CD4-positive, alpha-beta T cell (primary cell): ENCODE measurements at regions not wholly inside any gene's neighbourhood (a gene's known extent, or its start where the extent isn't known, plus 50 kb on each side); places are given as distances from the start of the nearest gene placed in this dataset.
A peak's percentile ranks its signal among the peaks of the same experiment; 100 is the strongest.

Experiments
- ATAC-seq: fragments of 200-7000 bp; cut with Tn5 transposase; one replicate; pipeline ENCODE4 v1.10.0; 2022; ENCODE audit warnings: mild to moderate bottlenecking; ENCODE audit not compliant: poor library complexity
- CTCF ChIA-PET: fragments of 350-600 bp; sonication (Branson Sonifier 250); formaldehyde crosslinking; loops from one replicate; lab custom pipeline; 2021; ENCODE audit warnings: antibody characterized with exemption, inconsistent platforms; lab: Charles Lee
- POLR2A ChIA-PET: fragments of 350-600 bp; sonication (Branson Sonifier 250); formaldehyde crosslinking; loops from one replicate; lab custom pipeline; 2021; ENCODE audit warnings: antibody characterized with exemption, inconsistent platforms; lab: Charles Lee
- DNase-seq, 14 experiments: peaks; one replicate each; pipeline ENCODE4 v3.0.0-alpha.2; 2013 to 2020; ENCODE audit warnings: mixed read lengths in 2 of 14
- H3K27ac ChIP-seq, 2 donors: one replicate each; pipeline versions ENCODE4 v1.5.1 to v1.7.0; 2013; ENCODE audit warnings: low read length in 2 of 2, low read depth in 1 of 2, mild to moderate bottlenecking in 1 of 2
- H3K27me3 ChIP-seq, 2 experiments: 1 replicate in 1 of 2; 2 replicates in 1 of 2; pipeline versions ENCODE4 v1.6.1 to v1.7.0; 2013; ENCODE audit warnings: low read length in 2 of 2, control low read depth in 1 of 2, mild to moderate bottlenecking in 1 of 2, moderate library complexity in 1 of 2; ENCODE audit not compliant: insufficient read depth in 2 of 2, control insufficient read depth in 1 of 2
- H3K36me3 ChIP-seq: one replicate; pipeline ENCODE4 v1.6.1; 2013; ENCODE audit warnings: low read length, control low read depth; ENCODE audit not compliant: insufficient read depth
- H3K4me1 ChIP-seq: one replicate; pipeline ENCODE4 v1.6.1; 2013; ENCODE audit warnings: low read length, control low read depth; ENCODE audit not compliant: insufficient read depth
- H3K4me3 ChIP-seq: one replicate; pipeline ENCODE4 v1.5.1; 2013; ENCODE audit warnings: mild to moderate bottlenecking, low read length, moderate library complexity
- H3K9me3 ChIP-seq, 2 experiments: 1 replicate in 1 of 2; 2 replicates in 1 of 2; pipeline versions ENCODE4 v1.6.1 to v1.7.0; 2013; ENCODE audit warnings: low read length in 2 of 2, mild to moderate bottlenecking in 2 of 2, control low read depth in 1 of 2, moderate library complexity in 1 of 2; ENCODE audit not compliant: control insufficient read depth in 1 of 2, insufficient read depth in 1 of 2
- H3K27ac Mint-ChIP-seq: one replicate; pipeline ENCODE4 v1.8.0; 2020; ENCODE audit warnings: mixed read lengths
- H3K27me3 Mint-ChIP-seq: one replicate; pipeline ENCODE4 v1.8.0; 2021; ENCODE audit warnings: mixed read lengths
- H3K36me3 Mint-ChIP-seq: one replicate; pipeline ENCODE4 v1.8.0; 2021; ENCODE audit warnings: low read depth, mixed read lengths
- H3K4me1 Mint-ChIP-seq: one replicate; pipeline ENCODE4 v1.8.0; 2021; ENCODE audit warnings: low read depth, mixed read lengths
- H3K4me3 Mint-ChIP-seq: one replicate; pipeline ENCODE4 v1.8.0; 2020; ENCODE audit warnings: mild to moderate bottlenecking, mixed read lengths
- H3K9me3 Mint-ChIP-seq: one replicate; pipeline ENCODE4 v1.8.0; 2020; ENCODE audit warnings: mixed read lengths
- intact Hi-C, 2 experiments: fragments of 100-400 bp; cut with DNase I in 1 of 2; cut with micrococcal nuclease in 1 of 2; formaldehyde crosslinking; loops; one replicate each; pipeline versions ENCODE4 v1.15.1 to v1.9.0; 2023 to 2025; cut with DNase I, micrococcal nuclease
- TF ChIP-seq, protein P1 (sequence below): fragments of 200-600 bp; IDR thresholded peaks from one replicate; pipeline ENCODE4 v1.8.0; 2022; ENCODE audit warnings: antibody characterized with exemption, mild to moderate bottlenecking

DNA sequence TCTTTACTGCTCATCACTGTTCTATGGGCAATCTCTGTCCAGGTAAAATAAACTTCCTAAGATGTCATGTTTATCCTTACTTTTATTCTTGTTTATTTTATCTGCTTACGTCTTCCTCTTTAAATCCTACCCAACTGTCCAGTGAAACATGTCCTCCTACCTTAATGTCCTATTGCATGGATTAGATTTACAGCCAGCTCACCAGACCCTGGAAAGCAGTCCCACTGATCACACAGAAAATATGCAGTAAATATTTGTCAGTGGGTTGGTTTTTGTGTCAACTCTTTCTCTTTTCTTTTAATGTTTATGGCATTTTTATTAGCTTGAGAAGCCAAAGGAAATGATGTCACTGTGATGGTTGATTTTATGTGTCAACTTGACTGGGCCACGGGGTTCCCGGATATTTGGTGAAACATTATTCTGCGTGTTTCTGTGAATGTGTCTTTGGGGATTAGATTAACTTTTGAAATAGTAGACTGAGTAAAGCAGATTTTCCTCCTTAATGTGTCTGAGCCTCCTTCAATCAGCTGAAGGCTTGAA, 258.3 kb downstream of the SRGAP2C start:
- H3K27ac ChIP-seq: no peak overlapping the region
- TF ChIP-seq, protein P1, sequence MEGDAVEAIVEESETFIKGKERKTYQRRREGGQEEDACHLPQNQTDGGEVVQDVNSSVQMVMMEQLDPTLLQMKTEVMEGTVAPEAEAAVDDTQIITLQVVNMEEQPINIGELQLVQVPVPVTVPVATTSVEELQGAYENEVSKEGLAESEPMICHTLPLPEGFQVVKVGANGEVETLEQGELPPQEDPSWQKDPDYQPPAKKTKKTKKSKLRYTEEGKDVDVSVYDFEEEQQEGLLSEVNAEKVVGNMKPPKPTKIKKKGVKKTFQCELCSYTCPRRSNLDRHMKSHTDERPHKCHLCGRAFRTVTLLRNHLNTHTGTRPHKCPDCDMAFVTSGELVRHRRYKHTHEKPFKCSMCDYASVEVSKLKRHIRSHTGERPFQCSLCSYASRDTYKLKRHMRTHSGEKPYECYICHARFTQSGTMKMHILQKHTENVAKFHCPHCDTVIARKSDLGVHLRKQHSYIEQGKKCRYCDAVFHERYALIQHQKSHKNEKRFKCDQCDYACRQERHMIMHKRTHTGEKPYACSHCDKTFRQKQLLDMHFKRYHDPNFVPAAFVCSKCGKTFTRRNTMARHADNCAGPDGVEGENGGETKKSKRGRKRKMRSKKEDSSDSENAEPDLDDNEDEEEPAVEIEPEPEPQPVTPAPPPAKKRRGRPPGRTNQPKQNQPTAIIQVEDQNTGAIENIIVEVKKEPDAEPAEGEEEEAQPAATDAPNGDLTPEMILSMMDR: no peak
- ATAC-seq (no peak), DNase-seq (peak in 1 of 14 experiments; percentile 10)
- Mint-ChIP-seq H3K36me3 (no peaks in the 10 kb centered on the region), H3K4me1 (peaks cover 4% of the 10 kb centered on the region), H3K27me3 (no peaks in the 10 kb centered on the region), H3K9me3 (no peaks in the 10 kb centered on the region), H3K27ac (no peak overlapping the region), H3K4me3 (no peak overlapping the region)
- H3K36me3 ChIP-seq: no peaks in the 10 kb centered on the region
- no peaks in the 10 kb centered on the region for H3K9me3 ChIP-seq
- CTCF ChIA-PET: no interaction called here
- POLR2A ChIA-PET: no interaction called here
- H3K4me1 ChIP-seq: no peaks in the 10 kb centered on the region
- H3K4me3 ChIP-seq: no peak overlapping the region
- intact Hi-C loops: loop anchor here in 1 of 2 experiments (10.0 kb wide), 1 partner anchor 72 kb away; no protein-coding TSS in a partner anchor
- no peaks in the 10 kb centered on the region for H3K27me3 ChIP-seq

DNA sequence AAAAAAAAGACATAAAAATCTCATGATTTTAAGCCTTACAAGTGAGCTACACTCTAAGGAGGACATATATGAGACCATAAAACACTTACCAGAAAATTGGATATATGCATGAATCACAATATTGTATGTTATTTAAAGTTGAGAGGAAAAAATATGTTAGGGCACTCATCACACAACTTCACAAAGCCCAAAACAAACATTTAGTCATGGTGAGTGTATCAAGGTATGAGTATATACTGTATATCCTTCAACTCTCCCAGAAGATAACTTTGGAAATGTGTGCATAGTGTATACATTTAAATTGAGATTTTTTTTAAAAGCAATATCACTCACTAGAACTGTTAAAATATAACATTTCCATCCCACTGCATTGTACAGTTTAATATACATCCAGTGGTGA, 259.3 kb downstream of the SRGAP2C start:
- Mint-ChIP-seq H3K27me3 (no peaks in the 10 kb centered on the region), H3K9me3 (no peaks in the 10 kb centered on the region), H3K4me1 (peaks cover 4% of the 10 kb centered on the region), H3K36me3 (no peaks in the 10 kb centered on the region), H3K4me3 (no peak overlapping the region), H3K27ac (no peak overlapping the region)
- no peaks in the 10 kb centered on the region for H3K36me3 ChIP-seq
- H3K4me1 ChIP-seq: no peaks in the 10 kb centered on the region
- CTCF ChIA-PET: interaction anchor here (0.7 kb wide), 1 partner anchor 37 kb away, joined by 3 read pairs; no protein-coding TSS in a partner anchor
- H3K27ac ChIP-seq: no peak overlapping the region
- no peak for ATAC-seq
- no peaks in the 10 kb centered on the region for H3K27me3 ChIP-seq
- intact Hi-C loops: loop anchor here in 1 of 2 experiments (10.0 kb wide), 1 partner anchor 71 kb away; no protein-coding TSS in a partner anchor
- DNase-seq: no peak
- TF ChIP-seq, protein P1: no peak
- no peaks in the 10 kb centered on the region for H3K9me3 ChIP-seq
- POLR2A ChIA-PET: interaction anchor here (0.8 to 1.0 kb wide), 2 partner anchors 72 to 76 kb away, joined by 5 to 6 read pairs; no protein-coding TSS in a partner anchor
- no peak overlapping the region for H3K4me3 ChIP-seq

DNA sequence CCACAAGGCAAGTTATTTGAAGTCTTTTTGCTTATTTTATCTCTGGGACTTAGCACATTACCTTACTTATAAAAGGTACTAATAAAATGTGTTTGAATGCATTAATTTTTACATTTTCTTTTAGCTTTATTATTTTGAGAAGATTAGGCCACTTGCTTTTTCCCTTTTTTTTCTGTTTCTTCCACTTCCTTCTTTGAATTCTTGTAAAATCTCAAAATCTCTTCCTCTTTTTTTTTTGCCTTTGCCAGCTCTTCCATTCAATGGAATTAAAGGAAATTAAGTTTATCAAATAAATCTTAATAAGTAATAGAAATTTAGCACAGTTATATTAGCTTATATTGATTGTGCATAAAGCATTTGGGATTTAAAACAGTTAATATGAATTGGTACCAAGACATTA, 260.9 kb downstream of the SRGAP2C start:
- Mint-ChIP-seq H3K27ac (no peak overlapping the region), H3K27me3 (no peaks in the 10 kb centered on the region), H3K4me1 (peaks cover 4% of the 10 kb centered on the region), H3K9me3 (no peaks in the 10 kb centered on the region), H3K4me3 (no peak overlapping the region), H3K36me3 (no peaks in the 10 kb centered on the region)
- ChIA-PET POLR2A (no interaction called here), CTCF (no interaction called here)
- Histone ChIP-seq H3K27ac (no peak overlapping the region), H3K4me1 (no peaks in the 10 kb centered on the region), H3K36me3 (no peaks in the 10 kb centered on the region), H3K9me3 (no peaks in the 10 kb centered on the region), H3K4me3 (no peak overlapping the region), H3K27me3 (no peaks in the 10 kb centered on the region)
- intact Hi-C loops: loop anchor here in 1 of 2 experiments (10.0 kb wide), 1 partner anchor 69 kb away; no protein-coding TSS in a partner anchor
- DNase-seq (no peak), ATAC-seq (no peak)
- TF ChIP-seq, protein P1: no peak
